GM19324 (cell line): ENCODE measurements at regions not wholly inside any gene's neighbourhood (a gene's known extent, or its start where the extent isn't known, plus 50 kb on each side); places are given as distances from the start of the nearest gene placed in this dataset.
"Not testable (repeated sequence)": the region's sequence is repeated elsewhere in the genome, so short reads cannot be mapped to it uniquely, and the experiment has no call there.

ENCODE experiments used
- ATAC-seq: cut with Tn5 transposase; IDR thresholded peaks from one replicate; pipeline ENCODE4 v1.9.1; 2021; ENCODE audit warnings: mild to moderate bottlenecking, moderate library complexity; ENCODE audit not compliant: unreplicated experiment, low FRiP score

DNA sequence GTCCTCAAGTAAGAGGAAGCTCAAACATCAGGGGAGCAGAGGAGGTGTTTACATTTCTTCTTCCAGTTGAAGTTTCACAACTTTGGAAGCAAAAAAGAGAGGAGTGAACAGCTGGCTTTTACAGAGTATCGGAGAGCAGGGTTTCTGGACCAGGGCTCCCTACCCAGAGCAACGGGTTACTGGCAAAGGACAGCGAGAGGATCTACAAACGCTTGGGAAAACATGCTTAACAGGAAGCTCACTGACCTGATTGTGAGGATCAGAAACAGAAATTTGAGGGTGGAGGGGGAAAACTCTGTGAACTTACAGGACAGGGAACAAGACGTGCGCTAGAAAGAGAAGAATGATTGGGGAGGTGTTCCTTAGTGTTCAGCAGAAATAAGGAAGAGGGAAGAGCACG, 85.7 kb upstream of the TAB2 start:
- ATAC-seq = no peak

DNA sequence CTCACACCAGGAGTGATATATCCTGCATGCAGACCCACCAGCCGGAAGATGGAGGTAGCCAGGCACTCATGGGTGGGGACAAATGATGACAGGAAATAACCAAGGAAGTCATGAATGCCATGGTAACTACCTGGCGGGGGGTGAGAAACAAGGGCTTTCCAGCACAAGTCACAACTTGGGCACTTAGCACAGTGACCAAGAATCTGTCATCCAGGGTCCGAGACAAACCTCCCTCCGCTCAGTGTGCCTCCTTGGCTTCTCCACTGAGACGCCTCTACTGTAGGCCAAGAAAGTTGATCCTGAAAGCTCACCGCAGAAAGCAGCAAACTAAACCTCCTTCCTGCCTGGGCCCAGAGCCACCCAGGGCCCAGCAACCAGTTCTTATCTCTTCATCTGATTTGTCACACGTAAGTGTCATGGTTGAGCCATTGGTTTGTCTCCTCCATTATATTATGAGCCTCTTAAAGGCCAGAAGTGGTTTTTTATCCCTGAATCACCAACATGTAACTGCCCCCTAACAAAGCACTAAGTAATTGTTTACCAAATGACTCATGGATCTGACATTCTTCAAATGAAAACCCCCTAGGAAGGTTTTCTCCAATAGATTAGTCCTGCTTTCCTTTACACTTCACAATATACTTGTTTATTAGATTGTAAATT, 84.3 kb upstream of the TAB2 start:
- ATAC-seq = no peak

DNA sequence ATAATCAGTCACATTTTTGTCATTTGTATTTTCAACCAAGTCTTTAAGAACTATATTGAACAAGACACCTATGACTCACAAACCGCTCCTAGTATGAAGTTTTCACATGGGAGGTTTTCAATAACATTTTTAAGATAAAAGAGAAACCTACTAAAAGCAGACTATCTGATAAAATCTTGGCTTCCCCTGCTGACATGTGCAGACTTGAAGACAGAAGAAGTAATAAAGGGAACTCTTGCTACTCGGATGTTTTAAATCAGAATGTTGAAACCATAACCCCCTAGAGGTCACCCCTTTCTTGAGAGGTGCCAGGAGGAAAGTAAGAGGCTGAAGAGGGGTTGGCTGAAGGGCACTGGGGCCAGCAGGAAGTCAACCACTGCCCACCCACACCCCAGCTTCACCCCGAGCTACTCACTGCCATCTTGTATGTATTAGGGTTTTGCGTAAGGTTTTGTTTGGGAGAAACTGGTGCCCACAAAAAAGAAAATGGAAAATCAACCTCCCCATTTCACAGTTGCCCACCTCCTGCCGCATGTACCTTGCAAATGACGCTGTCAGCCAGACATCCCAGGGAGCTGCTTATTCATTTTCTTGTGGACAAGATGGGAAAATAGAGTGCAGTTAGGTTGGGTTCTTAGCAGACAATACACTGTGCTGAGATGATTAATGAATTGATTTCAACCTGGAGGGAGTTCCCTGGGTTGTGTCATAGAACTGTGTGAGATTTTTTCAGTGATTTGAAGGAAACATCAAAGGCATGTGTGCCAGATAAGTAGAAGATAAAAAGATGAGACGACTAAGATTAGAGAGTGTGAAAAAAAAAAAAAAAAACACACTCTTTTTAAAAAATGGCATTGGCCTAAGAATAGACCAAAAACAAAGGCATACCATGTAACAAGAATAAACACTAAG, 83.2 kb upstream of the TAB2 start:
- no peak for ATAC-seq

DNA sequence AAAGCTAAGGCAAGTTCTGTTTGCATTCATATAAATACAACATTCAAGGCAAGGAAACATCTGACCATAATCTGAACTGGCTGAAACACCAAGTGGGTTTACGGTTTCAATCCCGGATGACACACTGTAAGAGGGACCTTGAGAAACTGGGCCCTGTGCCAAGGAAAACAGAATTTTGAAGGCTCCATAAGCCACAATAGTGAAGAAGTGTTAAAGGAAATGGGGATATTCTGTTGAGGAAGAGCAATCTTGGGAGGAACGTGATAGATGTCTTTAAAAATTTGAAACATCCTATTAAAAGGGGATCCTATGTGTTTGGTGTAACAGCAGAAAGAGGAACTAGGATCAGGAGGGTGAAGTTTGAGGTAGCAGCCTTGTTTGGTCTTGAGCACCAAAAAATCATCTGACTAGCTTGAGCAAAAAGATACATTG, 82.4 kb upstream of the TAB2 start:
- ATAC-seq = peak; percentile 77

DNA sequence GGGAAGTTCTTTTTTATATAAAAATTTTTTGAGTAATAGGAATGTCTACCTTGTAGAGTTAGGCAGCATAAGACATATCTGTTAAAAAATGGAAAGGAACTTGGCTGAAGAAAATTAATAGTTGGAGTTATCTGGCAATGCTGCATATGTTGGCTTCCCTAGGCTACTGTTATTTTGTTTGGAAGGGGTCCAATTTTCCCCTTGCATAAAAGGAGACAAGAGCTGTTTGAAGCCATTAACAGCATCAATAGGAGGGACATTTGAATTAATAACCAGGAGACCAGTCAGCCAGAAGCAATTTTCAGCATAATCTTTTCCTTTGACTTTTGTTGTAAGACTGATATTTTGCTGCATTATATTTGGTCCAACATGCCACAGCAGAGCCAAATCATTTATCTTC, 80.9 kb upstream of the TAB2 start:
- ATAC-seq = no peak

DNA sequence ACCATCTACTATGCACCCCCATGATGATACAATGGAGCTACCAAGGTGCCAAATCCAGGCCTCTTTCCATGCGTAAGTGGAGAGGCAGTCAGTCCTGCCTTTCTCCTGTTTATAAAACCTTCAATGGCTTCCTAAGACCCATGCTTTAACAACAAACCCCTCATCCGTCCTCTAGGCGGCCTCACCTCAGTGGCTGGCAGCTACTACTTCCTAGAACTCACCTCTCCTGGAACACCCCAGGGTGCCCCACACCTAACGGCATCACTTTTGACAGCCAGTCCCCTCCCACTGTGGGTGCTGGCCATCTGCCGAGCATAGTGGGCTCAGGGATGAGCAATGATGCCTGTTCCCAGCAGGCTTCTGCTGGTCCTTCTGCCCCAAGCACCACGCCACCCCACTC, 80.0 kb upstream of the TAB2 start:
- no peak for ATAC-seq

DNA sequence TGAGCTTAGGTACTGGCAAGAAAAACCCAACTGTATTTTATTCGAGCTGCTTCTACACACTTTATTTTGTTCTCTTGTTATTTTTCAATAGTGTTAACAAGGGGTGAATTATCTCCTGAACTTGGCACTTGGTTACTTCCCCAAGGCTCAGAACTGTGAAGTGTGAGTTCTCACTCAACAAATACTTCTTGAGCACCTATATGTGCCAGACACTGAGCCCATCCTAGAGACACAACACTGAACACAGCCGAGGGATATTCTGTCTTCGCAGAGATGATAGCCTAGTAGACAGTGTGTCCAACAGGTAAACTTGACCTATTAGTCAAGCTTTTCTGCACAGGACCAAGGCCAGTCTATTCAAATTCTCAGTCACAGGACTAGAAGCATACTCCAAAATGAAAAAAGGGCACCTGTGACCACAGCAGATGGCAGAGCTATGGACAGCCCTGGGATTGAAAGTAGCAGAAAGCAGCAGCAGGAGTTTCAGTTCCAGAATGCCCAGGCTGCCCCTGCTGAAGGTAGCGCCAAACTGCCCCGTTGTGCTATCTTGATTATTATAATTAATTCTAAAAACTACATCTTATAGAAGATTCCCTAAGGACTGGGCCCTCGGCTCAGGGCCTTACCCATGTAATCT, 77.8 kb upstream of the TAB2 start:
- ATAC-seq = no peak

DNA sequence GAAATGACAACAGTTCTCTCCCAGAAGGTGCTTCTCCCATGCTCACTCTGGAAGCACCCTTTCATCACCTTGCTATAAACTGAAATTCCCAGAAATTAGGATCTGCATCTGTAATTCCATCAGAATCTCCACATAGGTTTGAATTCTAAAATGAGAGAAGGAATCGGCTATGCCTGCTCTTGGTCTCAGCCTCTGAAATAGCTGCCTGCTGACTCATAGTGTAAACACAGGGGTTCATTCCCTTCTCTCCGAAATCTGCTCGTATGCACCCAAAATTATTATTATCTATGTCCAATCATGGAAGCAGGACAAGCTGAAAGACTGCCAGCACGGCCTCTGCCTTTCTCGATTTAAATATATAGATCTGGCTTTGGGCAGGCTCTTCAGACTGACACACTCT, 74.6 kb upstream of the TAB2 start:
- ATAC-seq = no peak

DNA sequence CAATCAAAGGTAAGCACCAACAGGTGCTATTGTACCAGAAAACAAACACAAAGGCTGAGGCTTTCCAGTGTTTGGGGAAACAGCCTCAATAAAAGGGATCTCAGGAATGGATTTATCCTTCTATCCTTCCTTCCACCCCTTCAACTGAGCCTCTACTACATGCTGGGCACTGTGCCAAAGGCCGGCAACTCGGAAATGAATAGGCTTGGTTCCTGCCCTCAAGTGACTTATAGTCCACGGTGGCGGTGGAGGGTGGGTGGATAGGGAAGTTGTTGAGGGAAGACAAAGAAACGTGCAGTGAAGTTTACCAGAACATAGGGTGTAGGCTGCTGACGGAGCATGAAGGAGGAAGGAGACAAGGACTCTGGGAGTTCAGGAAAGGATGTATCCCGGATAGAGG, 73.4 kb upstream of the TAB2 start:
- no peak for ATAC-seq

DNA sequence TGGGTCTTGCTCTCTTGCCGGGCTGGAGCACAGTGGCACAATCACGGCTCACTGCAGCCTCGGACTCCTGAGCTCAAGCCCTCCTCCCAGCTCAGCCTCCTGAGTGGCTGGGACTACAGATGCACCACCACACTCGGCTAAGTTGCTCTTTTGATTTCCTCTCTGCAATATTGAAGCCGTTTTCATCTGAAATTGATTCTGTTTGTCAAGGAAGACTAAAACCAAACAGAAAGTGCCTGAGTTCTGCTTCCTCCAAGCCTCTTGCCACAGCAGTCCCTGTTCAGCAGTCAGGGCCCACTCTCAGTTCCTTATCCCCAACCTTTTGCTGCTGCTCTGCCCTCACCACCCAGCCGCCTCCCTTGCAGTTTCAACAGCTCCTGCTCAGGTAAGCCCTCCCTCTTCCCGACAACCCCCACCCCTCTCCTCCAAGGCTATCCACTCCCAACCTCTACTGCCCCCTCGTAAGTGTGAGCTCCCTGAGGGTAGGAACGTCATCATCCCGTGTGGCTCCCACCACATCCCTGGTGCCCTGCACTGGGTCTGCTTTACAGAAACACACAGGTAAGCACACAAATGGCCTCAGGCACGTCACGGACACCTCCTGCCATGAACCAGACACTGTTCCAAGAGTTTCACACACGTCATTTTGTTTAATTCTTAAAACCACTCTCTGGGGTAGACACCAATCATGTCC, 70.7 kb upstream of the TAB2 start:
- ATAC-seq = peak; percentile 83

DNA sequence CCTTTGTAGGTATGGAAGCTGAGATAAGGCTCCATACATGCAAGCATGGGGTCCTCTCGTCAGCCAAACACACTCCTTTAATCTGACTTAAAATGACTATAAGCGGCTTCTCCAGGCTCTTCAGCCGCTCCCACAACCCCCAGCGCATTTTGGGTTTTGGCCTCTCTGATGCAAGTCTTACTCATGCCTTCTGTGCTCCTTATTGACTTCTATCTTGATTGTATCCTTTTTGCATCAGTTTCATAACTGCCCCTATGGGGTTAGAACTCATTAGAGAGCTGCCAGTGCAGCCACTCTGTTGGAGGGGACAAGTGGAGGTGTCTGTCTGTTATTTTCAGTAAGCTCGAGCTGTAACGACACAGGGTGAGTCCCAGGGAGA, 70.1 kb upstream of the TAB2 start:
- ATAC-seq = no peak

DNA sequence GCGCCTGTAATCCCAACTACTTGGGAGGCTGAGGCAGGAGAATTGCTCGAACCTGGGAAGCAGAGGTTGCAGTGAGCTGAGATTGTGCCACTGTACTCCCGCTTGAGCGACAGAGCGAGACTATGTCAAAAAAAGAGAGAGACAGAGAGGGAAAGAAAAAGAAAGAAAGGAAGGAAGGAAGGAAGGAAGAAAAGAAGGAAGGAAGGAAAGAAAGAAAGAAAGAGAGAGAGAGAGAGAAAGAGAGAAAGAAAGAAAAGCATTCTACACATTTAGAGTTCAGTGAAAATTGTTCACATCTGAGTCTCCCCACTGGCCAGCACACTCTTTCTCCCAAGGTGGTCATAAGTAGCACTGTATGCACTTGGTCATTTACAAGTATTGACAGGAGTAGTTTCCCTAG, 69.2 kb upstream of the TAB2 start:
- not testable (repeated sequence) for ATAC-seq

DNA sequence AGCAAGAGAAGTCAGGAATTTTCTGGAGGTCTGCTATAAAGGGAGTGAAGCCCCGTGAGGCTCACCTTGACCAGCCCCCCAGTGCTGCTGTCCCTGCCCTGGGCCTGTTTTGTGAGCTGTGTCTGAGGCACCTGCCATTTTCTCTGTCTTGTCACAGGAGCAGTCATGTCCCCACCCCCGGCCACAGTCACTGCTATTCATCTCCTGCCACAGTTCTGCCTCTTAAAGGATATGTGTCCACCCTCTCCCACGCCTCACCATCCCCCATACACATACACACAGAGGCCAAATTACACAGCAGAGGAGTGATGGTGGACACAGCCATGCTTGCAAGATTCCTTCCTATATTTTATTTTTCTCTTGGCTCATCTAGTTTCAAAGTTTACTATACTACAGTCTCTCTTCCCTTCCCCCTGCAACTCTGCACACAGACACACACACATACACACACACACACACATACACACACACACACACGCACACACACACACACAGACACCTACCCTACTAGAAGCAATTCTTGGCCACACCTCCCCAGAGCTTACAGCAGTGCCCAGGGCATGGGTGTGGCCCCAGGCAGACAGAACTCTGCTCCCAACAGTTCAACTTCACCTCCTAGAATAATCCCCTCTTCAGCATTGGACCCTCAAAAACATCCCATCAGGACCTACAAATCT, 68.7 kb upstream of the TAB2 start:
- no peak for ATAC-seq

DNA sequence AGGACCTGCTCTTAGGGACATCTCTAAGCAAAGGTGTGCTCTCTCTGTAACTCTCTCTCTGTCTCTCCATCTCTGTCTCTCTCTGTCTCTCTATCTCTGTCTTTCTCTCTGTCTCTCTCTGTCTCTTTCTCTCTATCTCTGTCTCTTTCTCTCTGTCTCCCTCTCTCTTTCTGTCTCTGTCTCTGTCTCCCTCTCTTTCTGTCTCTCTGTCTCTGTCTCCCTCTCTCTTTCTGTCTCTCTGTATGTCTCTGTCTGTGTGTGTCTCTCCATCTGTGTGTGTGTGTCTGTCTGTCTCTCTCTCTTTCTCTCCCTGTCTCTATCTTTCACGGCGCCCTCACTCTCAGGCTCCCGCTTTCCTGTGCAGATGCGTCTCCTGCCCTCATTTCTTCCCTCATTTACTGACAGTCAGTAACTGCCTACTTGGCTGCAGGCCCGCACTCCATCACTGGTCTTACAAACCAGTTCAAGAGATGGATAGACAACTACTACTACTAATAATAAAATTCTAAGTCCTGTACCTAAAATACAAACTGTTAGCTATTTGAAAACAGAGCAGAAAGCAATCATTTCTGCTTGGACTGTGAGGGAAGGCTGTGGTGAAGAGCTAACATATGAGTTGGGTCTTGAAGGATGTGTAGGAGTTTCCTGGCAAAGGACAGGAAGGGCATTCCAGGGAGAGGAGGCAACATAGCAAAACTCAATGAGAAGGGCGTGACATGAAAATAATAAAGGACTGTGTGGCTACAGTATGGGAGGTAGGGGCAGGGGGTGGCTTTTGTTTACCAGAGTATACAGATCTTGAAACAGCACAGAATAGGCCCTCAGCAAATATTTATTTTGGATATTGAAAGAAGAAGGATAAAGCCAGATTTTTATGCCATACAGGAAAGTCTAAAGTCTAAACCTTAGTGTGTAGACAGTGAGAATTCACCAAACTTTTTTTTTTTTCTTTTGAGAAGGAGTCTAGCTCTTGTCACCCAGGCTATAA, 67.8 kb upstream of the TAB2 start:
- ATAC-seq = no peak

DNA sequence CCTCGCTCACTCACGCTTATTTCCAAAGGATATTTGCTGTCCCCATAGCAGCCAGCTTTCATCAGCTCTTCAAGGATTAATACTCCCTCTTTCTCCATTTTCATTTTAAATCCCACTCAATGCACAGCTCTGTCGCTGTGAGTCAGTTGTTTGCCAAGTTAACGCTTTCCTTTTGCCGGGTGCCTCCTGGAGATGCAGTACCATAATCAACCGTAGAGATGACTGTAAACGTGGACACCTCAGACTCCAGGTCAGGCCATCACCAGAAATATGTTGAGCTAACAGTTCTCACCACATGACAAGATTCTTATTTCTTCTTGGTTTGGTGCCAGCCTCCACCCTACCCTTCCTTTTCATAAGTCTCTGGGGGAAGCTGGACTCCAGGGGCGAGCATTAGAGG, 66.6 kb upstream of the TAB2 start:
- ATAC-seq = no peak

DNA sequence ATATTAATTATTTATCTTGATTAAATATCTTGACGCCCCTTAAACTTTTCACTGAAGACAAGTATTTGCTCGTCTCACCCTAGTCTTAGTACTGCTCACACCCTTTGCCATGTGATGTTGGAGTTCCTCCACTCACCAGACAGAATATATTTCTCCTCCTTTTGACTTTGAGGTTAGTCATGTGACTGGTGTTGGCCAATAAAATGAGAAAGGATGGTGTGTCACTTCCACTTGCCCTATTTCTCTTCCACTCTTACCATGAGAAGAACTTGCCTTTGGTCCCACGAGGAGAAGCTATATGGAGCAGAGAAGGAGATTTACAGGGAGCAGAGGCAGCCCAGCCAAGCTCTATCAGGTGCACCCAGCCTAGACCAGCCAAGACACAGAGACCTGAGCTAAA, 64.9 kb upstream of the TAB2 start:
- no peak for ATAC-seq

DNA sequence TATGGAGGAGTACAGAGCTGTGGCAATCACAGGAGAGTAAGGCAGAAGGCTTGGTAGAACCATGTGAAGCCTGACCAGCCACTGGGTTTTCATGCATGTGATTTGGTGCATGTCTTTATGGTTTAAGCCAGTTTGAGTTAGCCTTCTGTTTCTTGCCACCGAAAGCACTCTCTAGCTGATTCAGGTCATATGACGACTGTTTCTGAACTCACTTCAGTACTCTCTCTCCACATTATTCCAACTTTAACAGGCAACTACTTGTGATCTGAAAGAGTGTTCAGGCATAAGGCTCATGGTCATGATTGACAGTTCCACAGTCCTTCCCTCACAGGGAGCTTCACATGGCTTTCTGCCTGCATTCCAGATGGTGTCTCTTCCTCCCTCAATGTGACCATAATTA, 63.3 kb upstream of the TAB2 start:
- ATAC-seq = no peak

DNA sequence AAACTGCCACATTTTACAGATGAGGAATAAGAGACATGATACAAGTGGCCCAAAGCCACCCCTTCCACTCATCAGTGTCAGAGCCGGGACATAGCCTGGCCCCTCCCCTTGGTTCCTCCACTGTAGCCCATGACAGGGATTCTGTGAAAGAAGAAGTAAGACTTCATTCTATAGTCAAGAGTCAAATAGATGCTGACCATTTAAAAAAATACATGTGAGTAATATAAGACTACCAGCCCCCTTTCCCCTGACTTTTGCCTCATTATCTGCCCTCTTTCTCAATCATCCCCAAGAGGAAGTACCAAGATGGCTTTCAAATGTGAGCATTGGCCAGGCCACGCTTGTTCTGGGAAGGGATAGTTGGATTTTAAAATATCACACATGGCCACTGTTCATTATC, 57.8 kb upstream of the TAB2 start:
- ATAC-seq = no peak

DNA sequence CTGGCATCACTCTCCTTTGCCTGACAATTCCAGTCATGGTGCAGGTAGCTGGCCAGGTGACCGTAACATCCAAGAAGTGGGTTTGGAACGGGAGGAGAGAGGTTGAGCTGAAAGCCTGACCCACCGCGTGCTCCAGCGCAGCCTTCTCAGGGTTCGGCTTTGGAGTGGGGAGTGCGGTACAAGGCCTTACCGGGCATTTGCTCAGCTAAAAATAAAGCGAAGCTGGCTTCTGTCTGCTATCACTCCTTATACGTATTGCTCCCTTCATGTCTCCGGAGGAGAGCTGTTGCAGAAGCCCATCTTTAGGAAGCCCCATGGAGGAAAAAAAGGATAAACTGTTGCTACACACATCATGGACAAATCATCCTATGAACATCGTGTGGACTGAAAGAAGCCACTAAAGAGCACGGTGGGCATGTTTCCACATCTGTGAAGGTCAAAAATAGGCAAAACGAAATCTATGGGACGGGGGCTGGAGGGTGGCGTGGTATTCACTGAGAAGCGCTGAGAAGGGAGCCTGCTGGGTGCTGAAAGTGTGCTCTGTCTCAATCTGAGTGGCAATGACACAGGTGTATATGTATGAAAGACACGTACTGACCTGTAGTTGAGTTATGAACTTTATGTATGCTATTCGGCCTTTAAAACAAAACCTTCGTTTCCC, 57.2 kb upstream of the TAB2 start:
- ATAC-seq = no peak
